ENCODE measurements at regions not wholly inside any gene's neighbourhood (a gene's known extent, or its start where the extent isn't known, plus 50 kb on each side); places are given as distances from the start of the nearest gene placed in this dataset.

GRCh38 chr6:62393608-62394007 is 107.6 kb upstream of the KHDRBS2 start:
- no peak for TF ChIP-seq POLR2AphosphoS5 (IDR thresholded peaks at IDR 0.05; ENCODE audit: low read depth, low read length)
- no peak for TF ChIP-seq GABPA (IDR thresholded peaks at IDR 0.05; ENCODE audit: low read depth)
- TF ChIP-seq CTCF (IDR thresholded peaks at IDR 0.05), result no peak
- TF ChIP-seq, protein P1, sequence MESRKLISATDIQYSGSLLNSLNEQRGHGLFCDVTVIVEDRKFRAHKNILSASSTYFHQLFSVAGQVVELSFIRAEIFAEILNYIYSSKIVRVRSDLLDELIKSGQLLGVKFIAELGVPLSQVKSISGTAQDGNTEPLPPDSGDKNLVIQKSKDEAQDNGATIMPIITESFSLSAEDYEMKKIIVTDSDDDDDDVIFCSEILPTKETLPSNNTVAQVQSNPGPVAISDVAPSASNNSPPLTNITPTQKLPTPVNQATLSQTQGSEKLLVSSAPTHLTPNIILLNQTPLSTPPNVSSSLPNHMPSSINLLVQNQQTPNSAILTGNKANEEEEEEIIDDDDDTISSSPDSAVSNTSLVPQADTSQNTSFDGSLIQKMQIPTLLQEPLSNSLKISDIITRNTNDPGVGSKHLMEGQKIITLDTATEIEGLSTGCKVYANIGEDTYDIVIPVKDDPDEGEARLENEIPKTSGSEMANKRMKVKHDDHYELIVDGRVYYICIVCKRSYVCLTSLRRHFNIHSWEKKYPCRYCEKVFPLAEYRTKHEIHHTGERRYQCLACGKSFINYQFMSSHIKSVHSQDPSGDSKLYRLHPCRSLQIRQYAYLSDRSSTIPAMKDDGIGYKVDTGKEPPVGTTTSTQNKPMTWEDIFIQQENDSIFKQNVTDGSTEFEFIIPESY (IDR thresholded peaks at IDR 0.05; ENCODE audit: borderline replicate concordance, low read depth), result no peak
- no peak for TF ChIP-seq TAF1 (IDR thresholded peaks at IDR 0.05; ENCODE audit: borderline replicate concordance, low read depth, low read length)
- TF ChIP-seq SIN3A (IDR thresholded peaks at IDR 0.05; ENCODE audit: borderline replicate concordance, low read depth, low read length), result no peak
- no peak for TF ChIP-seq RAD21 (IDR thresholded peaks at IDR 0.05; ENCODE audit: low read length)
- TF ChIP-seq TEAD4 (IDR thresholded peaks at IDR 0.05; ENCODE audit: borderline replicate concordance, insufficient read depth), result no peak
- TF ChIP-seq YY1 (IDR thresholded peaks at IDR 0.05; ENCODE audit: low read depth), result no peak
- no peak for TF ChIP-seq GATA2 (CRISPR knock-in tag; IDR thresholded peaks at IDR 0.05)
- TF ChIP-seq MXI1 (IDR thresholded peaks at IDR 0.05; ENCODE audit: low read depth, low read length), result no peak
- TF ChIP-seq RFX5 (IDR thresholded peaks at IDR 0.05; ENCODE audit: low read length), result no peak
- TF ChIP-seq, protein P2, sequence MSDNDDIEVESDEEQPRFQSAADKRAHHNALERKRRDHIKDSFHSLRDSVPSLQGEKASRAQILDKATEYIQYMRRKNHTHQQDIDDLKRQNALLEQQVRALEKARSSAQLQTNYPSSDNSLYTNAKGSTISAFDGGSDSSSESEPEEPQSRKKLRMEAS (IDR thresholded peaks at IDR 0.05; ENCODE audit: low read depth), result no peak
